Stomach smooth muscle (tissue), 2 donors: ENCODE measurements at regions not wholly inside any gene's neighbourhood (a gene's known extent, or its start where the extent isn't known, plus 50 kb on each side); places are given as distances from the start of the nearest gene placed in this dataset.

Experiments
- H3K27ac ChIP-seq: one replicate; pipeline ENCODE4 v1.7.0; 2013; ENCODE audit warnings: mild to moderate bottlenecking, low read length, inconsistent platforms
- H3K27me3 ChIP-seq, 2 donors: one replicate each; pipeline ENCODE4 v1.7.0; 2013; ENCODE audit warnings: low read length in 2 of 2; ENCODE audit not compliant: insufficient read depth in 2 of 2, control insufficient read depth in 1 of 2
- H3K36me3 ChIP-seq, 2 donors: one replicate each; pipeline ENCODE4 v1.7.0; 2013; ENCODE audit warnings: low read length in 2 of 2; ENCODE audit not compliant: control insufficient read depth in 2 of 2, insufficient read depth in 2 of 2
- H3K4me1 ChIP-seq: one replicate; pipeline ENCODE4 v1.7.0; 2013; ENCODE audit warnings: low read length; ENCODE audit not compliant: control insufficient read depth, insufficient read depth
- H3K4me3 ChIP-seq, 2 donors: one replicate each; pipeline ENCODE4 v1.7.0; 2013; ENCODE audit warnings: low read length in 2 of 2
- H3K9ac ChIP-seq, 2 donors: one replicate each; pipeline ENCODE4 v1.7.0; 2013; ENCODE audit warnings: low read length in 2 of 2, mild to moderate bottlenecking in 1 of 2
- H3K9me3 ChIP-seq, 2 donors: one replicate each; pipeline ENCODE4 v1.7.0; 2013; ENCODE audit warnings: low read length in 2 of 2; ENCODE audit not compliant: control insufficient read depth in 2 of 2
- donor health status: healthy.
- donor health status: Pancreatic carcinoma.

DNA sequence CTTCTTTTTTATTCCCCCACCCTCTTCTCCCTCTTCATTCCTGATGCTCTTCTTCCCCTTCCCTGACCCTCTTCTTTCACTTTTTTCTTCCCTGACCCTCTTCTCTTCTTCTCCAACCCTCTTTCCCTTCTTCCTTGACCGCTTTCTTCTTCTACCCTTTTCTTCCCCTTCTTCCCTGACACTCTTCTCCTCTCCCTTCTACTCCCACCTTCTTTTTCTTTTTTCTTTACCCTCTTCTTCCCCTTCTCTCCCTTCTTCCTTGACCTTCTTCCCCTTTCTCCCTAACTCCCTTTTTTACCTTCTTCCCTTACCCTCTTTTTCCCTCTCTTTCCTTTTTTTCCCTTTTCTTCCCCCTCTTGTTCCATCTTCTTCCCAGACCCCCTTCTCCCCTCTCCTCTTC is 931.3 kb downstream of the UQCRFS1 start:
- no peaks in the 10 kb centered on the region for H3K36me3 ChIP-seq
- peaks cover 2 to 6% of the 10 kb centered on the region in 2 donors for H3K9me3 ChIP-seq
- no peaks in the 10 kb centered on the region for H3K27me3 ChIP-seq
- no peaks in the 10 kb centered on the region for H3K4me1 ChIP-seq
- H3K4me3 ChIP-seq, result no peak overlapping the region
- H3K9ac ChIP-seq, result no peak overlapping the region
- H3K27ac ChIP-seq, result no peak overlapping the region

DNA sequence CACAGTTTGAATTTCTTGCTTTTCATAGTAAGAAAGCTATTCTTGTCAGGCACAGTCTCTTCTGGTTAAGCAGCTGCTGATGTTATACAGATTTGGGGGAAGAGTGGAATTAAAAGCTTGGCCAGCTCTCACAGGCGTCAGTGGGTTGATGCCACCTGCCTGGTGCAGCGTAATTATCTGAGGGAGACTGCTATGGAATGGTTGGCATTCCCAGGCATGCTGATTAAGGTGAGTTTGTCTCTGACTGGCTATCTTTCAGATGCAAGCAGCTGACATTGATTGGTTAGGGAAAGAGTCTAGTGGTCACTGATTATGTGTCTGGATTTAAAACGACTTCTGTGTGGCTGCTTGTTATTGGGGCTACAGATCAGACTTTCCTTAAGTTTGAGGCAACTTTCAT is 948.4 kb downstream of the UQCRFS1 start:
- Histone ChIP-seq H3K4me1 (no peaks in the 10 kb centered on the region), H3K27ac (no peak overlapping the region), H3K9me3 (peaks cover 0 to 3% of the 10 kb centered on the region in 2 donors), H3K4me3 (no peak overlapping the region), H3K36me3 (no peaks in the 10 kb centered on the region), H3K9ac (no peak overlapping the region), H3K27me3 (no peaks in the 10 kb centered on the region)

DNA sequence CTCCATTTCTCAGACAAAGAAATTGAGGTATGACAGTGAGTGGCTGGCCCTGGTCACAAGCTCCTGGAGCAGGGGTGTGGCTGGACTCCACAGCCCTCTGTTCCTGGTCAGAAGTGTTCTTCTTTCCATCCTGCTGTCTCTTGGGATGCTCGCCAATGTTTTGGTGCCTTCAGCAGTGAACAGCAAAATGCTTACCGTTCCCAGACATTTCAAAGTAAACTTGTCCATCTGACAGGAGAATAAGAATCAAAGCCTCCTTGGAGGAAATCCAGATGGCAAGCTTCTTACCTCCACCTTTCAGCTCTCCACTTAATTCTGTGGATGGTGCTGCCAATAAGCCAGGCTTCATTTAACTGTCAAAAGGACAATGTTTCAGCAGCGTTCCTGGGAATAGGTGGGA is 954.1 kb downstream of the UQCRFS1 start:
- Histone ChIP-seq H3K9ac (no peak overlapping the region), H3K9me3 (peaks cover 0 to 3% of the 10 kb centered on the region in 2 donors), H3K36me3 (no peaks in the 10 kb centered on the region), H3K4me3 (no peak overlapping the region), H3K4me1 (no peaks in the 10 kb centered on the region), H3K27ac (no peak overlapping the region), H3K27me3 (no peaks in the 10 kb centered on the region)

DNA sequence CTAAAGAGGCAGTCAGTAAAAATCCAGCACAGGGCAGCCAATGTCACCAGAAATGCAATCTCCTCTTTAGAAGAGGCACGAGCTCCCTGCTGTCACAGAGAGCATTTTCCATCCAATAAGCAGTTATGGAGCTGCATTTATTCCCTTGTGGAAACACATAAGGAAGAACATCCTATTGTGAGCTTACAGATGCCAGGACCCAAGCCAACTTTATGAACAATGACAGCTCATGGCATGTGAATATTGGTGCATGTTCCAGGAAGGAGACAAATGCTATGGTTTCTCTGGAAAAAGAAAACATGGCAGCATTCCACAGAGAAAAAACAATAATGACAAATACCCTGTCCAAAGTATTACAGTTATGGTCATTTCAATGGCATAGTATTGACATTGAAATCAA is 955.6 kb downstream of the UQCRFS1 start:
- no peaks in the 10 kb centered on the region for H3K36me3 ChIP-seq
- H3K9me3 ChIP-seq, result peaks cover 0 to 3% of the 10 kb centered on the region in 2 donors
- no peaks in the 10 kb centered on the region for H3K27me3 ChIP-seq
- H3K9ac ChIP-seq, result no peak overlapping the region
- no peak overlapping the region for H3K27ac ChIP-seq
- H3K4me3 ChIP-seq, result no peak overlapping the region
- H3K4me1 ChIP-seq, result no peaks in the 10 kb centered on the region

DNA sequence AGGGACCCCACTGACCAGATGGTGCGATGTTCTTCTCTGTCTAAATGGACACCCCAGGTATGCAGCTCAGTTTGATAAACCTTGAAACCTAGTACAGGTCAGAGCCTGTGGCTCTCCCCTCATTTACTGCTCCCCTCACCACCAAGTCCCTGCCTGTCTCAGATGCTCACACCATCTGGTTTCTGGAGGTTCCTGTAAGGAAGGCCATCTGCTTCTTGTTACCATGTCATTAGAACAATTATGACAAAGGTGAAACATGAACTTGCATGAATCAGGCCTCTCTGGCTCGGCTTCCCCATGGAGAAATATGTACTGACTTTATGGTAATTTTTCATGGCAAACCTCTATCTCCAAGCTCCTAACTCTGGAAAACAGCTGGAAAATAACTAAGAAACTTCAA is 965.7 kb downstream of the UQCRFS1 start:
- H3K4me3 ChIP-seq, result no peak overlapping the region
- H3K36me3 ChIP-seq, result no peaks in the 10 kb centered on the region
- H3K27ac ChIP-seq, result no peak overlapping the region
- no peaks in the 10 kb centered on the region for H3K4me1 ChIP-seq
- no peak overlapping the region for H3K9ac ChIP-seq
- no peaks in the 10 kb centered on the region for H3K9me3 ChIP-seq
- peaks cover 0 to 2% of the 10 kb centered on the region in 2 donors for H3K27me3 ChIP-seq

DNA sequence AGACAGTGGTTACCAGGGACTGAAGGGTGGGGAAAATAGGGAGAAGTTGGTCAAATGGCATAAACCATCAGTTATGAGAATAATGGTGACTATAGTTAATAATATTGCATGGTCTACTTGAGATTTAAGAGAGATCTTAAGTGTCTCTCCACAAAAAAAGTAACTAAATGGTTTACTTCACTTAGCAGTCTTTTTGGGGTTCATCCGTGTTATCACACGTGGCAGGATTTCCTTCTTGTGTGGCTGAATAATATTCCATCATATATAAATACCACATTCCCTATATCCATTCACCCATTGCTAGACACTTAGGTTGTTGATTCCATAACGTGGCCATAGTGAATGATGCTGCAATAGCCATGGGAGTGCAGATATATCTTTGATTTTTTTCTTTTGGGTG is 967.0 kb downstream of the UQCRFS1 start:
- no peaks in the 10 kb centered on the region for H3K36me3 ChIP-seq
- no peak overlapping the region for H3K9ac ChIP-seq
- no peak overlapping the region for H3K27ac ChIP-seq

DNA sequence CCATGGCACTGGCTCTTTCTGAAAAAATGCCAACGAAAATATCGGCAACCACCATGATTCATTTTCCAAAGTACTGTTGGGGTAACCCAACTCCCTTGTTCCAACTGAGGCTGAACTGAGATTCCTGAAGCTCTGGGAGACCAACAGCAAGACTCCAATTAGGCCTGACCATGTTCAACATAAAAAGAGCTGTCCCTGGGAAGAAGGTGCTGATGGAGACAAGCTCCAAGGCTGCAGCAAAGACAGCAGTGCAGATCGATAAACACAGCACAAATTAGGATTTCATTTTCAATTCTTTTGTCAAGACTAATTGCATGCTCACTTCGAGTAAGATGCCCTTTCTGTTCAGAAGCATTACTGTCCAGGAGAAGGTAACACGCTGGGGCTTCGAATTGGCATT is 968.0 kb downstream of the UQCRFS1 start:
- no peaks in the 10 kb centered on the region for H3K36me3 ChIP-seq
- peaks cover 0 to 2% of the 10 kb centered on the region in 2 donors for H3K27me3 ChIP-seq
- no peak overlapping the region for H3K27ac ChIP-seq
- no peaks in the 10 kb centered on the region for H3K4me1 ChIP-seq
- no peaks in the 10 kb centered on the region for H3K9me3 ChIP-seq
- H3K4me3 ChIP-seq, result no peak overlapping the region
- H3K9ac ChIP-seq, result no peak overlapping the region

More for the DNA sequence above, 967.0 kb downstream of the UQCRFS1 start:
- Histone ChIP-seq H3K4me3 (no peak overlapping the region), H3K27me3 (peaks cover 0 to 2% of the 10 kb centered on the region in 2 donors), H3K4me1 (no peaks in the 10 kb centered on the region), H3K9me3 (no peaks in the 10 kb centered on the region)

DNA sequence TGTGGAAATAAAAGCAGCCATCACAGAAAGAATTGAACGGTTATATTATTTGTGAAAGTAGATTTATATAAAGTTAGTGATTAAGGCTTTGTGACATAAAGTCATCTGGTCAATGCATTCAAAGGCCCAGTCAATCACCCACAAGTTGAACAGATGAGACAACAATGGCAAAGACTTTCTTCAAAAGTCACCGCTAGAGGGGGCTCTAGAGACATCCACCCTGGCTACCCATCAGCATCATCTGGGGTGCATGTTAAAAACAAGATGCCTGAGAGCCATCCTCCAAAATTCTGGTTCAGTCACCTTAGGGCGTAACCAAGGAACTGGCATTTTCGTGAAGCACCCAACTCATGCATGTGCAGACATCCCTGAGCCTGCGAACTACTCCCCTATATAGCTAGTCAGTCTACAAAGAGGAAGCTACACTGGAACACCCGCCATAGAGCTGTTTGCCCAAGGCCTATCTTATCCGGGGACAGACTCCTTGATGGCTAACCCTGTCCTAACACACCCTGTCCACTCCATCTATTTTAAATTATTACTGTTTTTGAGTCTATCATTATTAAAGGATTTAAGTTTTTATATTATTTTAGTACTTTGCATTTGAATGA is 970.5 kb downstream of the UQCRFS1 start:
- Histone ChIP-seq H3K4me3 (no peak overlapping the region), H3K36me3 (no peaks in the 10 kb centered on the region), H3K4me1 (no peaks in the 10 kb centered on the region), H3K27me3 (peaks cover 0 to 2% of the 10 kb centered on the region in 2 donors), H3K9me3 (no peaks in the 10 kb centered on the region), H3K27ac (no peak overlapping the region), H3K9ac (no peak overlapping the region)

DNA sequence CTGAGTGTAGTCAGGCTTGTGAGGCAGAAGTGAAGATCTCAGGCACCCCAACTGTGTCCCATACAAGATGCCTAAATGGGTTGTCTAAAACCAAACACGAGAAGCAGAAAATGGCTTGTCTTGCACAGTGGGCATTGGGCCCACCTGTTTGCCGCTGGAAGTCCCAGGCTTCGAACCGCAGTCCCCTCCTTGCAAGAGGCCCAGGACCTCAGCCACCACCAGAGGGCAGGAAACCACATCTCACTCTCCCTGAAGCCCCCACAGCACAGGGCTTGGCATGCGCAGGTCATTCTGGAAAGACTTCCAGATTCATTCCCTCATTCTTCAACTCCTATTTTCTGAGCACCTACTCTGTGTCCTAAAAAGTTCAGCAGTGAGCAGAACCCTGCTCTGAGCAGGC is 973.7 kb downstream of the UQCRFS1 start:
- no peaks in the 10 kb centered on the region for H3K36me3 ChIP-seq
- H3K9me3 ChIP-seq, result no peaks in the 10 kb centered on the region
- H3K27me3 ChIP-seq, result no peaks in the 10 kb centered on the region
- H3K27ac ChIP-seq, result no peak overlapping the region
- no peak overlapping the region for H3K9ac ChIP-seq
- no peaks in the 10 kb centered on the region for H3K4me1 ChIP-seq
- no peak overlapping the region for H3K4me3 ChIP-seq

DNA sequence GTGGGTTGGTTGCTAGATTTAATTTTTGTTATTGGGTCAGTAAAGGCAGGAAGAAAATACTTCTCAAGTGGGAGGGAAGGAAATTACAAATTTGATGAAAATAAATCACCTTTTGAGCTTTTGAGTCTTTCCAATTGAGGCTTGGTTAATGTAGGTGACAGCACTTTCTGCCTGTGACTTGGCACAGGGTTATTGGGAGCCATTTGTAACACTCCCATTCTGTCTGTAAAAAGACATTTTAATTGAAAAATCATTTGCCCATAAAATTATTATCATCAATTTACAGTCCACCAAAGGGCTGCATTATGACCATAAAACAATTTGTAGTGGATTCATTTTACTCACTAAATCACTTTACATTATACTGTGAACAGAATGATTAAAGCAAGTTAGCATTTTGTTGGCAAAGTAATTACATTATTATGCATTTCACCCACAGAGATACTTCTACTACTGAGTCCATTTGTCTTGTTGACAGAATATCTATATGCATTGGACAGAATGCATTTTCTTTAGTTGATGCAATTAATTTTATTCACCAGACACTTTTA is 974.6 kb downstream of the UQCRFS1 start:
- Histone ChIP-seq H3K36me3 (no peaks in the 10 kb centered on the region), H3K27me3 (no peaks in the 10 kb centered on the region), H3K27ac (no peak overlapping the region), H3K9me3 (no peaks in the 10 kb centered on the region), H3K9ac (no peak overlapping the region), H3K4me3 (no peak overlapping the region), H3K4me1 (no peaks in the 10 kb centered on the region)

DNA sequence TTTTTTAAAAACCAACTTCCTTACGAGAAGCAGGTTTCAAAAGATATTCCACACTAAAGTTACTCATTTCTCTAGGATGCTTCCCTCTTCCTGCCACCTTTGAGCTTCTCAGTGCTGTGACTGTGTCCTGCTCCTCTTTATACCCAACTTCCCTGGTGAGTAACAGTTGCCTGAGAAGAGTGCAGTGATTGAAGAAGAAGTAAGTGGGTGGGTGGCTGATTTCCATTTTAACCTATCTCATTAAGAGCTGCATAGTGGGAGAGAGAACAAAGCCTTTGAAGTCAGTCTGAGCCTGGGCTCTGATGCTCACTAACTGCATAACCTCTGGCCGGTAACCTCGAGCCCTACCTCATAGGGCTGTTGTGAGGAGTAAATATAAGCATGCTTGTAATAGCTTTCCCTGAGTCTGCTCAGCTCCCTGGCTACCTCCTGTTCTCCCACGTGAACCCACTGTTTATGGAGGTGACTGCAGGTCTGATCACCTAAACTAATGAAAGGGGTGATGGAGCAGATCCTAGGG is 977.3 kb downstream of the UQCRFS1 start:
- no peak overlapping the region for H3K4me3 ChIP-seq
- H3K4me1 ChIP-seq, result no peaks in the 10 kb centered on the region
- no peak overlapping the region for H3K27ac ChIP-seq
- no peaks in the 10 kb centered on the region for H3K27me3 ChIP-seq
- H3K9ac ChIP-seq, result no peak overlapping the region
- no peaks in the 10 kb centered on the region for H3K36me3 ChIP-seq
- H3K9me3 ChIP-seq, result no peaks in the 10 kb centered on the region
